HCT116 (cell line): ENCODE measurements at regions not wholly inside any gene's neighbourhood (a gene's known extent, or its start where the extent isn't known, plus 50 kb on each side); places are given as distances from the start of the nearest gene placed in this dataset.

Experiments
- ATAC-seq: fragments of 200-7000 bp; cut with Tn5 transposase; 2 replicates; pipeline ENCODE4 v1.9.1; 2020; ENCODE audit warnings: mild to moderate bottlenecking, moderate library complexity
- BruUV-seq: library from RNA; stranded (reverse); fragments of 400-500 nt; replicated peaks from 2 replicates; lab custom pipeline; 2021; lab: Mats Ljungman, UMichigan
- CTCF ChIA-PET: fragments of 300-600 bp; sonication (Branson Sonifier 250); formaldehyde crosslinking; loops from one replicate; lab custom pipeline; 2021; ENCODE audit warnings: antibody characterized with exemption; lab: Charles Lee
- POLR2A ChIA-PET: fragments of 300-600, 350-600 bp; sonication (Branson Sonifier 250); formaldehyde crosslinking; loops from one replicate; lab custom pipeline; 2021; ENCODE audit warnings: antibody characterized with exemption; lab: Charles Lee
- RAD21 ChIA-PET, 2 experiments: fragments of 300-600 bp; sonication (Branson Sonifier 250); formaldehyde crosslinking; loops; one replicate each; lab custom pipeline; 2023; ENCODE audit warnings: low total read pairs in 2 of 2; ENCODE audit not compliant: uncharacterized antibody in 2 of 2, unreplicated experiment in 2 of 2, low non-redundant PET in 1 of 2; lab: Charles Lee
- DNase-seq: peaks from one replicate; pipeline ENCODE4 v3.0.0-alpha.2; 2010; ENCODE audit warnings: low read depth, low spot score
- H2AFZ ChIP-seq: fragments of 200-600 bp; shearing (Covaris generic), sonication (generic); 2 replicates; pipeline ENCODE4 v1.6.1; 2017; ENCODE audit warnings: low read depth, mixed run types, mixed read lengths, antibody characterized with exemption, low read length; ENCODE audit not compliant: poor library complexity, severe bottlenecking
- H3K27ac ChIP-seq: 2 replicates; pipeline ENCODE4 v1.5.1; 2012; ENCODE audit warnings: low read depth, low read length
- H3K27me3 ChIP-seq: fragments of 200-600 bp; sonication (generic); 2 replicates; pipeline ENCODE4 v1.6.1; 2016; ENCODE audit warnings: mixed run types, low read length, mixed read lengths; ENCODE audit not compliant: insufficient read depth
- H3K36me3 ChIP-seq, 2 experiments: fragments of 200-500 bp in 1 of 2; fragments of 200-600 bp in 1 of 2; sonication (Bioruptor generic) in 1 of 2; sonication (generic) in 1 of 2; 2 replicates each; pipeline versions ENCODE4 v1.5.1 to v1.6.1; 2014 to 2016; ENCODE audit warnings: low read length in 2 of 2, inconsistent platforms in 1 of 2, mixed read lengths in 1 of 2, mixed run types in 1 of 2; ENCODE audit not compliant: insufficient read depth in 2 of 2, control insufficient read depth in 1 of 2
- H3K4me1 ChIP-seq, 2 experiments: fragments of 200-600 bp in 1 of 2; sonication (generic) in 1 of 2; 2 replicates each; pipeline versions ENCODE4 v1.5.1 to v1.6.1; 2012 to 2017; ENCODE audit warnings: low read length in 2 of 2, inconsistent platforms in 1 of 2, mild to moderate bottlenecking in 1 of 2, mixed read lengths in 1 of 2, mixed run types in 1 of 2, moderate library complexity in 1 of 2; ENCODE audit not compliant: insufficient read depth in 2 of 2, control insufficient read depth in 1 of 2
- H3K4me2 ChIP-seq: fragments of 200-600 bp; sonication (generic); 2 replicates; pipeline ENCODE4 v1.6.1; 2017; ENCODE audit warnings: mixed run types, low read length, mixed read lengths
- H3K4me3 ChIP-seq, 2 experiments: fragments of 200-600 bp in 1 of 2; sonication (generic) in 1 of 2; replicated peaks in 1 of 2; 2 replicates each; pipeline ENCODE4 v1.5.1; 2011 to 2016; ENCODE audit warnings: low read length in 2 of 2, control low read depth in 1 of 2, low read depth in 1 of 2, mild to moderate bottlenecking in 1 of 2, mixed read lengths in 1 of 2, mixed run types in 1 of 2
- H3K79me2 ChIP-seq: fragments of 200-600 bp; sonication (generic); 2 replicates; pipeline ENCODE4 v1.6.1; 2017; ENCODE audit warnings: mild to moderate bottlenecking, mixed run types, low read length, moderate library complexity, mixed read lengths; ENCODE audit not compliant: insufficient read depth
- H3K9ac ChIP-seq: fragments of 200-600 bp; sonication (generic); 2 replicates; pipeline ENCODE4 v1.6.1; 2016; ENCODE audit warnings: low read length, mixed read lengths
- H3K9me2 ChIP-seq: fragments of 200-600 bp; sonication (generic), shearing (Covaris generic); 2 replicates; pipeline ENCODE4 v1.6.1; 2017; ENCODE audit warnings: mixed run types, mild to moderate bottlenecking, moderate library complexity; ENCODE audit not compliant: insufficient read depth
- H3K9me3 ChIP-seq, 2 experiments: fragments of 200-500 bp in 1 of 2; fragments of 200-600 bp in 1 of 2; sonication (Bioruptor generic) in 1 of 2; sonication (generic) in 1 of 2; 2 replicates each; pipeline ENCODE4 v1.6.1; 2014 to 2017; ENCODE audit warnings: low read length in 2 of 2, mixed read lengths in 2 of 2, inconsistent platforms in 1 of 2, low read depth in 1 of 2, mild to moderate bottlenecking in 1 of 2, mixed run types in 1 of 2, moderate library complexity in 1 of 2; ENCODE audit not compliant: control insufficient read depth in 1 of 2, insufficient read depth in 1 of 2
- H4K20me1 ChIP-seq: fragments of 200-600 bp; sonication (generic), shearing (Covaris generic); 2 replicates; pipeline ENCODE4 v1.6.1; 2017; ENCODE audit warnings: mixed run types, mild to moderate bottlenecking, moderate library complexity; ENCODE audit not compliant: insufficient read depth
- CEBPB ChIP-seq: IDR thresholded peaks from 2 replicates; pipeline ENCODE4 v1.6.1; 2012; ENCODE audit warnings: low read depth
- EGR1 ChIP-seq: IDR thresholded peaks from 2 replicates; pipeline ENCODE4 v1.6.1; 2012; ENCODE audit warnings: low read depth
- ELF1 ChIP-seq: IDR thresholded peaks from 2 replicates; pipeline ENCODE4 v1.6.1; 2012; ENCODE audit warnings: low read depth, borderline replicate concordance
- EZH2 ChIP-seq: fragments of 200-600 bp; sonication (generic); IDR thresholded peaks from 2 replicates; pipeline ENCODE4 v1.6.1; 2017; ENCODE audit warnings: antibody characterized with exemption, mixed run types
- FOSL1 ChIP-seq: IDR thresholded peaks from 2 replicates; pipeline ENCODE4 v1.6.1; 2012; ENCODE audit warnings: low read depth
- JUND ChIP-seq: IDR thresholded peaks from 2 replicates; pipeline ENCODE4 v1.6.1; 2012
- MAX ChIP-seq: IDR thresholded peaks from 2 replicates; pipeline ENCODE4 v1.6.1; 2012
- RAD21 ChIP-seq: IDR thresholded peaks from 2 replicates; pipeline ENCODE4 v1.6.1; 2012; ENCODE audit warnings: low read depth, mild to moderate bottlenecking
- SRF ChIP-seq: IDR thresholded peaks from 2 replicates; pipeline ENCODE4 v1.6.1; 2012; ENCODE audit warnings: low read depth
- ZFX ChIP-seq: fragments of 450-650 bp; IDR thresholded peaks from 2 replicates; pipeline ENCODE4 v1.6.1; 2017
- intact Hi-C: fragments of 100-400 bp; cut with micrococcal nuclease; formaldehyde crosslinking; loops from 2 replicates; pipeline ENCODE4 v1.10.0; 2022
- TF ChIP-seq, protein P1 (sequence below): IDR thresholded peaks from 2 replicates; pipeline ENCODE4 v1.6.1; 2012; ENCODE audit warnings: low read depth
- TF ChIP-seq, protein P2 (sequence below), 3 experiments: fragments of 200-600 bp in 1 of 3; sonication (generic) in 1 of 3; IDR thresholded peaks in 2 of 3; conservative IDR thresholded peaks in 1 of 3; 2 replicates each; pipeline ENCODE4 v1.5.1; 2012 to 2017; ENCODE audit warnings: low read depth in 2 of 3, low read length in 2 of 3, antibody characterized with exemption in 1 of 3, borderline replicate concordance in 1 of 3, control low read depth in 1 of 3, mild to moderate bottlenecking in 1 of 3, mixed read lengths in 1 of 3, mixed run types in 1 of 3, moderate library complexity in 1 of 3; ENCODE audit not compliant: insufficient read depth in 1 of 3

- Histone ChIP-seq H3K4me2 (no peak overlapping the region), H3K4me1 (no peaks in the 10 kb centered on the region), H3K4me3 (no peak overlapping the region), H4K20me1 (no peaks in the 10 kb centered on the region), H2AFZ (no peak overlapping the region), H3K9me2 (no peaks in the 10 kb centered on the region), H3K27ac (no peak overlapping the region), H3K27me3 (no peaks in the 10 kb centered on the region), H3K9me3 (0 out of 4 replicates have a peak, but pooled peaks cover 5 to 6% of the 10 kb centered on the region in 2 experiments), H3K36me3 (no peaks in the 10 kb centered on the region), H3K79me2 (no peaks in the 10 kb centered on the region), H3K9ac (no peak overlapping the region)
- DNase-seq (no peak), ATAC-seq (no peak)
- CTCF ChIA-PET, result no interaction called here
- BruUV-seq, result no TSS peak
- no peak for TF ChIP-seq EGR1
- no peak for TF ChIP-seq CEBPB
- no peak for TF ChIP-seq FOSL1
- no peak for TF ChIP-seq EZH2
- no peak for TF ChIP-seq ELF1
- TF ChIP-seq, protein P1, sequence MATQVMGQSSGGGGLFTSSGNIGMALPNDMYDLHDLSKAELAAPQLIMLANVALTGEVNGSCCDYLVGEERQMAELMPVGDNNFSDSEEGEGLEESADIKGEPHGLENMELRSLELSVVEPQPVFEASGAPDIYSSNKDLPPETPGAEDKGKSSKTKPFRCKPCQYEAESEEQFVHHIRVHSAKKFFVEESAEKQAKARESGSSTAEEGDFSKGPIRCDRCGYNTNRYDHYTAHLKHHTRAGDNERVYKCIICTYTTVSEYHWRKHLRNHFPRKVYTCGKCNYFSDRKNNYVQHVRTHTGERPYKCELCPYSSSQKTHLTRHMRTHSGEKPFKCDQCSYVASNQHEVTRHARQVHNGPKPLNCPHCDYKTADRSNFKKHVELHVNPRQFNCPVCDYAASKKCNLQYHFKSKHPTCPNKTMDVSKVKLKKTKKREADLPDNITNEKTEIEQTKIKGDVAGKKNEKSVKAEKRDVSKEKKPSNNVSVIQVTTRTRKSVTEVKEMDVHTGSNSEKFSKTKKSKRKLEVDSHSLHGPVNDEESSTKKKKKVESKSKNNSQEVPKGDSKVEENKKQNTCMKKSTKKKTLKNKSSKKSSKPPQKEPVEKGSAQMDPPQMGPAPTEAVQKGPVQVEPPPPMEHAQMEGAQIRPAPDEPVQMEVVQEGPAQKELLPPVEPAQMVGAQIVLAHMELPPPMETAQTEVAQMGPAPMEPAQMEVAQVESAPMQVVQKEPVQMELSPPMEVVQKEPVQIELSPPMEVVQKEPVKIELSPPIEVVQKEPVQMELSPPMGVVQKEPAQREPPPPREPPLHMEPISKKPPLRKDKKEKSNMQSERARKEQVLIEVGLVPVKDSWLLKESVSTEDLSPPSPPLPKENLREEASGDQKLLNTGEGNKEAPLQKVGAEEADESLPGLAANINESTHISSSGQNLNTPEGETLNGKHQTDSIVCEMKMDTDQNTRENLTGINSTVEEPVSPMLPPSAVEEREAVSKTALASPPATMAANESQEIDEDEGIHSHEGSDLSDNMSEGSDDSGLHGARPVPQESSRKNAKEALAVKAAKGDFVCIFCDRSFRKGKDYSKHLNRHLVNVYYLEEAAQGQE, result no peak
- TF ChIP-seq, protein P2, sequence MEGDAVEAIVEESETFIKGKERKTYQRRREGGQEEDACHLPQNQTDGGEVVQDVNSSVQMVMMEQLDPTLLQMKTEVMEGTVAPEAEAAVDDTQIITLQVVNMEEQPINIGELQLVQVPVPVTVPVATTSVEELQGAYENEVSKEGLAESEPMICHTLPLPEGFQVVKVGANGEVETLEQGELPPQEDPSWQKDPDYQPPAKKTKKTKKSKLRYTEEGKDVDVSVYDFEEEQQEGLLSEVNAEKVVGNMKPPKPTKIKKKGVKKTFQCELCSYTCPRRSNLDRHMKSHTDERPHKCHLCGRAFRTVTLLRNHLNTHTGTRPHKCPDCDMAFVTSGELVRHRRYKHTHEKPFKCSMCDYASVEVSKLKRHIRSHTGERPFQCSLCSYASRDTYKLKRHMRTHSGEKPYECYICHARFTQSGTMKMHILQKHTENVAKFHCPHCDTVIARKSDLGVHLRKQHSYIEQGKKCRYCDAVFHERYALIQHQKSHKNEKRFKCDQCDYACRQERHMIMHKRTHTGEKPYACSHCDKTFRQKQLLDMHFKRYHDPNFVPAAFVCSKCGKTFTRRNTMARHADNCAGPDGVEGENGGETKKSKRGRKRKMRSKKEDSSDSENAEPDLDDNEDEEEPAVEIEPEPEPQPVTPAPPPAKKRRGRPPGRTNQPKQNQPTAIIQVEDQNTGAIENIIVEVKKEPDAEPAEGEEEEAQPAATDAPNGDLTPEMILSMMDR (IDR thresholded peaks at IDR 0.05 in 2 of 3, conservative IDR thresholded peaks at IDR 0.05 in 1 of 3; ENCODE audit: borderline replicate concordance in 1 of 3, insufficient read depth in 1 of 3, low read depth in 2 of 3, low read length in 2 of 3), result no peak
- no peak for TF ChIP-seq MAX
- no peak for TF ChIP-seq RAD21
- no peak for TF ChIP-seq JUND
- no peak for TF ChIP-seq SRF
- no peak for TF ChIP-seq ZFX
- RAD21 ChIA-PET, result no interaction called here
- POLR2A ChIA-PET, result no interaction called here
- intact Hi-C loops, result no loop called here
These were observed 205.2 kb upstream of the CDYL start for GRCh38 chr6:4571011-4571410.
